ENCODE measurements at regions not wholly inside any gene's neighbourhood (a gene's known extent, or its start where the extent isn't known, plus 50 kb on each side); places are given as distances from the start of the nearest gene placed in this dataset.

GRCh38 chrX:35711281-35711680 is 86.9 kb upstream of the MAGEB16 start:
- Mint-ChIP-seq H3K4me3 (no peak overlapping the region), H3K27ac (no peak overlapping the region), H3K27me3 (no peaks in the 10 kb centered on the region), H3K36me3 (no peaks in the 10 kb centered on the region), H3K4me1 (ENCODE audit: unreplicated experiment) (no peaks in the 10 kb centered on the region), H3K9me3 (no peaks in the 10 kb centered on the region)
- DNase-seq (ENCODE audit: extremely low spot score, unreplicated experiment) = no peak
- TF ChIP-seq CTCF (conservative IDR thresholded peaks at IDR 0.05) = no peak

- no peak for TF ChIP-seq CTCF (conservative IDR thresholded peaks at IDR 0.05)
- Mint-ChIP-seq H3K4me1 (ENCODE audit: unreplicated experiment) (no peaks in the 10 kb centered on the region), H3K36me3 (no peaks in the 10 kb centered on the region), H3K27me3 (no peaks in the 10 kb centered on the region), H3K9me3 (no peaks in the 10 kb centered on the region), H3K4me3 (no peak overlapping the region), H3K27ac (no peak overlapping the region)
- DNase-seq (ENCODE audit: extremely low spot score, unreplicated experiment) = no peak
Measured at GRCh38 chrX:35722128-35722527, 76.0 kb upstream of the MAGEB16 start.

GRCh38 chrX:35726176-35726575 is 72.0 kb upstream of the MAGEB16 start:
- Mint-ChIP-seq H3K4me3 (no peak overlapping the region), H3K4me1 (ENCODE audit: unreplicated experiment) (no peaks in the 10 kb centered on the region), H3K27ac (no peak overlapping the region), H3K27me3 (no peaks in the 10 kb centered on the region), H3K36me3 (no peaks in the 10 kb centered on the region), H3K9me3 (no peaks in the 10 kb centered on the region)
- DNase-seq (ENCODE audit: extremely low spot score, unreplicated experiment) = no peak
- TF ChIP-seq CTCF (conservative IDR thresholded peaks at IDR 0.05) = peak; percentile 41

- Mint-ChIP-seq H3K36me3 (no peaks in the 10 kb centered on the region), H3K4me1 (ENCODE audit: unreplicated experiment) (no peaks in the 10 kb centered on the region), H3K27me3 (no peaks in the 10 kb centered on the region), H3K9me3 (no peaks in the 10 kb centered on the region), H3K27ac (no peak overlapping the region), H3K4me3 (no peak overlapping the region)
- no peak for TF ChIP-seq CTCF (conservative IDR thresholded peaks at IDR 0.05)
- DNase-seq (ENCODE audit: extremely low spot score, unreplicated experiment) = no peak
Measured at GRCh38 chrX:35728481-35728880, 69.7 kb upstream of the MAGEB16 start.

GRCh38 chrX:35733879-35734278 is 64.3 kb upstream of the MAGEB16 start:
- no peak overlapping the region for H3K4me3 Mint-ChIP-seq
- H3K27ac Mint-ChIP-seq = no peak overlapping the region
- no peaks in the 10 kb centered on the region for H3K4me1 Mint-ChIP-seq (ENCODE audit: unreplicated experiment)
- no peak for DNase-seq (ENCODE audit: extremely low spot score, unreplicated experiment)
- TF ChIP-seq CTCF (conservative IDR thresholded peaks at IDR 0.05) = no peak
- H3K36me3 Mint-ChIP-seq = no peaks in the 10 kb centered on the region
- H3K27me3 Mint-ChIP-seq = no peaks in the 10 kb centered on the region
- H3K9me3 Mint-ChIP-seq = no peaks in the 10 kb centered on the region

- no peak for TF ChIP-seq CTCF (conservative IDR thresholded peaks at IDR 0.05)
- H3K4me1 Mint-ChIP-seq (ENCODE audit: unreplicated experiment) = no peaks in the 10 kb centered on the region
- H3K4me3 Mint-ChIP-seq = no peak overlapping the region
- DNase-seq (ENCODE audit: extremely low spot score, unreplicated experiment) = no peak
- H3K9me3 Mint-ChIP-seq = no peaks in the 10 kb centered on the region
- H3K27me3 Mint-ChIP-seq = no peaks in the 10 kb centered on the region
- no peaks in the 10 kb centered on the region for H3K36me3 Mint-ChIP-seq
- H3K27ac Mint-ChIP-seq = no peak overlapping the region
Measured at GRCh38 chrX:35741142-35741541, 57.0 kb upstream of the MAGEB16 start.
